IPS-18a (cell line): ENCODE measurements at regions not wholly inside any gene's neighbourhood (a gene's known extent, or its start where the extent isn't known, plus 50 kb on each side); places are given as distances from the start of the nearest gene placed in this dataset.

Experiments
- H3K27ac ChIP-seq: one replicate; pipeline ENCODE4 v1.5.1; 2013; ENCODE audit warnings: low read length
- H3K27me3 ChIP-seq: one replicate; pipeline ENCODE4 v1.6.1; 2013; ENCODE audit warnings: mild to moderate bottlenecking, low read length; ENCODE audit not compliant: control insufficient read depth, insufficient read depth
- H3K36me3 ChIP-seq: one replicate; pipeline ENCODE4 v1.6.1; 2013; ENCODE audit warnings: low read depth, low read length; ENCODE audit not compliant: control insufficient read depth
- H3K4me1 ChIP-seq: one replicate; pipeline ENCODE4 v1.6.1; 2013; ENCODE audit warnings: low read depth, low read length; ENCODE audit not compliant: control insufficient read depth
- H3K4me3 ChIP-seq: one replicate; pipeline ENCODE4 v1.5.1; 2013; ENCODE audit warnings: low read length
- H3K9ac ChIP-seq: one replicate; pipeline ENCODE4 v1.6.1; 2013; ENCODE audit warnings: mild to moderate bottlenecking, low read length, moderate library complexity
- H3K9me3 ChIP-seq: one replicate; pipeline ENCODE4 v1.6.1; 2013; ENCODE audit warnings: low read depth, low read length; ENCODE audit not compliant: control insufficient read depth

DNA sequence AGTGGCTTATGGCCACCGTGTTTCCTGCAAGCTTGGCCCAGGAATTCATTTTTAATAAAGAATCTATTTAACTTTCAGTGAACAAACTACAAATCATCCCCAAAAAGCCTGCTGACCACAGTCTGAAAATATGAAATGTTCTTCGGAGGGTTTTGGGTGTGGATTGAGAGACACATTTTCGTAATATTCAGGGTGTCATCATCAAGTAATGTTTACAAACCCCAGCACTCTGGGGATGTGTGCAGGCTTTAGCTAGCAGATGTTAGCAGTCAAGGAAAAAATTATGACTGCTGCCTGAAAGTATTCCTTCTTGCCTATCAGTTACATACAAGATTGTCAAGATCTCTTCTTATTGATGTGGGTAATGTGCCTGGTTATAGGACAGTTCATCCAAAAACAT, 143.9 kb upstream of the FN1 start:
- no peak overlapping the region for H3K4me3 ChIP-seq
- no peaks in the 10 kb centered on the region for H3K27me3 ChIP-seq
- no peaks in the 10 kb centered on the region for H3K36me3 ChIP-seq
- no peaks in the 10 kb centered on the region for H3K9me3 ChIP-seq
- H3K4me1 ChIP-seq, result peaks cover 6% of the 10 kb centered on the region
- H3K27ac ChIP-seq, result no peak overlapping the region
- no peak overlapping the region for H3K9ac ChIP-seq

DNA sequence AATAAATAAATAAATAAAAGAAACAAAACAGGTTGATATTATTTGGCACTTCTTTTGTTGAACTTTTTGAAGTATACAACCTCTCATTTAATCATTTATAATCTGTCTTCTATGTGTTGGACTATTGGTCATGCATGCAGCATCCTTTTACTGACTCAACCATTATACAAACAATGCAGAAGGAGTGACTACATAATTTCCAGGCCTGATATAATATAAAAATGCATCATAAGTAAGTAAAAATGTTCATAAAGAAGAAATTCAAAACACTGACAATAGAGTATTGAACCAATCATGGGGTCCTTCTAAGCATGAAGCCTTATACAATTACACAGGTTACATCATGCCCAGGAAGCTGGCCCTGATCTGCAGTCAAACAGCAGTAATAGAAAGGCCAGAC, 141.5 kb upstream of the FN1 start:
- Histone ChIP-seq H3K36me3 (no peaks in the 10 kb centered on the region), H3K4me1 (peaks cover 6% of the 10 kb centered on the region), H3K9me3 (no peaks in the 10 kb centered on the region), H3K27me3 (no peaks in the 10 kb centered on the region), H3K9ac (no peak overlapping the region), H3K27ac (no peak overlapping the region), H3K4me3 (no peak overlapping the region)

DNA sequence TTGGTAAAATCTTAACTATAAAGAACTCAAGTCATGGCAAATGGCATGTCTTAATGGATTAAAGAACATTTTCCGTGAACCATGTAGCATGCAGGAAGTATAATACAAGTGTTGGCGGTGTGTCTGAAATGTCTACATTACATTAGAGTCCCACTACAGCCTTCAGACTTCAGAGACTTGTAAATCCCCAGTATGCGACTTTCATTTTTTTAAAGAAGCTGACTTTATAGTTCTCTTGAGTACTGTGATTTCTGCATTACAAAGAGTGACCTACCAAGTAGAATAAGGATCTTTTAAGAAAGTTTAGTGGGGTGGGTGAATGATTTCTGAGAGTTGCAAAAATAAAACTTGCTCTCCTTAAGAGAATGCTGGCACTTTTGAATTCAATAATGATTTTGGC, 140.7 kb upstream of the FN1 start:
- Histone ChIP-seq H3K4me1 (peaks cover 6% of the 10 kb centered on the region), H3K9ac (no peak overlapping the region), H3K4me3 (no peak overlapping the region), H3K27ac (no peak overlapping the region), H3K36me3 (no peaks in the 10 kb centered on the region), H3K9me3 (no peaks in the 10 kb centered on the region), H3K27me3 (no peaks in the 10 kb centered on the region)

DNA sequence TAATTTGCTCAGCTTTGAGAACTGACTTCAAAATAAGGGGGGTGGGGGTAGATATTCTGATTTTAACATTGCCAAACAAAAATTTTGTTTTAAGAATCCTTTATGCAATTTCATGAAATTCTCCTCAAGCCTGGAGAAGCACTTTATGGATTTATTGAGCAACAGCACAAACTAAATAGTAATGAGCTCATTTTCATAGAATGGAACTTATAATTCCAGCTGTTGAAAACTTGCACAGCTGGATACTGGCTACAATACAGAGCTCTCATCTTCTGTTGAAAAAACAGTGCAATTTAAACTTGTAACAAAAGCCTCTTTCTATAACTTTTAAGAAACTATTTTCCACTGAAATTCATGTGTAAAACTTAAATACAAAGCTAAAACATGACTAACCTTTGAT, 137.6 kb upstream of the FN1 start:
- Histone ChIP-seq H3K4me1 (peaks cover 6% of the 10 kb centered on the region), H3K4me3 (no peak overlapping the region), H3K27ac (no peak overlapping the region), H3K9ac (no peak overlapping the region), H3K9me3 (no peaks in the 10 kb centered on the region), H3K27me3 (no peaks in the 10 kb centered on the region), H3K36me3 (no peaks in the 10 kb centered on the region)

DNA sequence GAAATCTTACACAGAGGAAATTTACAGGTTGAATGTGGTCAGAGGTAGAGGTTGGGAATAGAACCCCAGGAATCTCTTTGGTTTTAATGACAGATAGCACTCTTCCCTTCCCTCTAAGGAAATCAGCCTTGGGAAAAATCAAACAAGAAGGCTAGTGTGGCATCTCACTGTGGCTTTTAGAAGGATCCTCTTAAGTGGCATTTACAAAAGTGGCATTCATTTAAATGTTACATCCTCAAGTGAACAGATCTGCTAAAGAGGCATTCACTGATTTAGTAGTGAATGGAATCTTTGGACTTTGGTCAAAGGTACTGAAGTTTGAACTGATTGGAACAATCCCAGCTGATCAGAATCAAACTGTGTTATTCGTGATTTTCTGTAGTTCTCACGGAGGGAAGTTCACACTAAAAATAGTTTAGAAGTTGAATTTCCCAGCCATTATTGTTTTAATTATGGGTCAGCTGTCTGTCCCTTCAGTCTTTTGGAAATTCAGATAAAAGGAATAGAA, 136.5 kb upstream of the FN1 start:
- Histone ChIP-seq H3K27ac (no peak overlapping the region), H3K27me3 (no peaks in the 10 kb centered on the region), H3K36me3 (no peaks in the 10 kb centered on the region), H3K9ac (no peak overlapping the region), H3K9me3 (no peaks in the 10 kb centered on the region), H3K4me3 (no peak overlapping the region), H3K4me1 (peaks cover 6% of the 10 kb centered on the region)

DNA sequence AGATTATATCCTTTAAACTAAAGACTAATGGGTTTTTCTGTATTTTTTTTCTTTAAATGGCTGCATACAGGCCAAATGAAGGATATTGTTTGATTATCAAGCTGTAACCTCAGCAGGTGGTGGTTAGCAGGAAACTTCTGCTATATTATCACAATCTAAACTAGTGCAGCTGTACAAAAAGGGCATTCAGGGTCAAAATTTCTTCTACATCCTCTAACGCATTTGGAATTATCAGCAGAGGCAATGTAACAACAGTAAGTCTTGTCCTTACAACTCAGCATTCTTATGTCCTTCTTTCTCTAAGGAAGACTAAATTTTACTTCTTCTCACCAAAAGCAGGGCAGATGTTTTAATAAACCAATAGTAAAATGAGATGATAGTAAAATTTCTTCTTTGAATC, 135.8 kb upstream of the FN1 start:
- H3K27ac ChIP-seq, result no peak overlapping the region
- no peaks in the 10 kb centered on the region for H3K36me3 ChIP-seq
- peaks cover 3% of the 10 kb centered on the region for H3K4me1 ChIP-seq
- H3K27me3 ChIP-seq, result no peaks in the 10 kb centered on the region
- H3K4me3 ChIP-seq, result no peak overlapping the region
- no peaks in the 10 kb centered on the region for H3K9me3 ChIP-seq
- no peak overlapping the region for H3K9ac ChIP-seq

DNA sequence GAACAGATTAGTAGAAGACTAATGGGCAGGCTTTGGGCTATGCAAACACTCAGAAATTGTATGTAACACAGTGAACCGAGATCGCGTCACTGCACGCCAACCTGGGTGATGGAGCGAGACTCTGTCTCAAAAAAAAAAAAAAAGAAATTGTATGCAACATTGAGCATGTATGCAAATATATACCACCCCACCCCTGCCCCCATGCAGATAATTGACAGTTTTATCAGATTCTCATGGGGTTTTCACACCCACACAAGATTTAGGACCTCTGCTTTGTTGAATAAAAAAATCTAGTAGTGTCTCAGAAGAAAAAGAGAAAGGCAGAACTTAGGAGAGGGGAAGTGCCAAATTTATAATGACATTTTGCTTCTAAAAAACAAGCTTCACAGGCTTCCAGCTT, 131.6 kb upstream of the FN1 start:
- no peak overlapping the region for H3K4me3 ChIP-seq
- H3K27me3 ChIP-seq, result no peaks in the 10 kb centered on the region
- no peak overlapping the region for H3K9ac ChIP-seq
- H3K9me3 ChIP-seq, result no peaks in the 10 kb centered on the region
- H3K4me1 ChIP-seq, result no peaks in the 10 kb centered on the region
- H3K36me3 ChIP-seq, result no peaks in the 10 kb centered on the region
- H3K27ac ChIP-seq, result no peak overlapping the region

DNA sequence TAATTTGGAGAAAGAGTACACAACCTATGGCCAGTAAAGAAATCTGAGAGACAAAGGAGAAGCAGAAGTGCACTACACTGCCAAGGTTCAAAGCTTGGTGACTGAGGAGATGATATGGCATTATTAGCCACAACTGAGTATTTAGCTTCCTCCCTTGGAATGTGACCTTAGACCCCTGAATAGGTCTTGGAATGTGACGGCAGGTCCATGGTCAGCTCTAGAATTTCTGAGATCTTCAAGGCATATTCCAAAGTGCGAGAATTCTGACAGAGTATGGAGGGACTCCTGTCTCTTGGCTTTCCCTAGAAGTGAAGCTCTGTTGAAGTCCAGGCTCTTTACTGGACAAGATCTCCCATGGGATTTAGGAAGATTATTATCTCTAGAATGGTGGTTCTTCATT, 130.0 kb upstream of the FN1 start:
- H3K4me3 ChIP-seq, result no peak overlapping the region
- no peak overlapping the region for H3K9ac ChIP-seq
- no peaks in the 10 kb centered on the region for H3K9me3 ChIP-seq
- H3K27me3 ChIP-seq, result no peaks in the 10 kb centered on the region
- H3K36me3 ChIP-seq, result no peaks in the 10 kb centered on the region
- no peak overlapping the region for H3K27ac ChIP-seq
- no peaks in the 10 kb centered on the region for H3K4me1 ChIP-seq

DNA sequence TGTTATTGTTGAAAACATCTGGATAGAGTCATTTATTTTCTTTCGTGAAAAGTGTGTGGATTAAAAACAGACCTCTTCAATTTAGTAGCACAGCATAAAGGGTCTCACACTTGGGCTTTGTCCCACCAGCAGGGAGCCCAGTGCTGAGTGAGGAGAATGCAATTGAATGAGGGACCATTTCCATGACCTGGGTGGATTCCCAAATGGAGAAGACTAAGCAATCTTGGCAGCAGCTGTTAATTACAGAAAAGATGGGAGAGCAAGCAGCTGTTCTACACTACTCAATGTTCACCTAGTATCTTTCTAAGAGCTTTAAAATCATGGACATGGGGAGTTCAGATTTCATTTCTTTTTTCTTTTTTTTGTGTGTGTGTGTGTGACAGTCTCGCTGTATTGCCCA, 121.8 kb upstream of the FN1 start:
- H3K9me3 ChIP-seq, result no peaks in the 10 kb centered on the region
- no peak overlapping the region for H3K27ac ChIP-seq
- no peaks in the 10 kb centered on the region for H3K36me3 ChIP-seq
- no peak overlapping the region for H3K9ac ChIP-seq
- H3K4me1 ChIP-seq, result no peaks in the 10 kb centered on the region
- no peaks in the 10 kb centered on the region for H3K27me3 ChIP-seq
- H3K4me3 ChIP-seq, result no peak overlapping the region

DNA sequence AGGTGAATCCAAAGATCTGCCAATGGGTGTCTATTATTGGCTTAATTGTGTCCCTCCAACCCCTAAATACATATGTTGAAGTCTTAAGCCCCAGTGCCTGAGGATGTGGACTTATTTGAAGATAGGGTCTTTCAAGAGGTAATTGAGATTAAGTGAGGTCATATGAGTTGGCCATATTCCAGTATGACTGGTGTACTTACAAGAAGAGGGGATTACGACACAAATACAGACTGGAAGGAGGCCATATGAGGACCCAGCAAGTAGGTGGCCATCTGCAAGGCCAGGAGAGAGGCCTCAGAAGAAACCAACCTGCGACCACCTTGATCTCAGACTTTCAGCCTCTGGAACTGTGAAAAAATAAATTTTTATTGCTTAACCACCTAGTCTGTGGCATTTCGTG, 121.1 kb upstream of the FN1 start:
- no peaks in the 10 kb centered on the region for H3K27me3 ChIP-seq
- H3K9me3 ChIP-seq, result no peaks in the 10 kb centered on the region
- H3K9ac ChIP-seq, result no peak overlapping the region
- no peak overlapping the region for H3K27ac ChIP-seq
- H3K36me3 ChIP-seq, result no peaks in the 10 kb centered on the region
- no peak overlapping the region for H3K4me3 ChIP-seq
- H3K4me1 ChIP-seq, result no peaks in the 10 kb centered on the region

DNA sequence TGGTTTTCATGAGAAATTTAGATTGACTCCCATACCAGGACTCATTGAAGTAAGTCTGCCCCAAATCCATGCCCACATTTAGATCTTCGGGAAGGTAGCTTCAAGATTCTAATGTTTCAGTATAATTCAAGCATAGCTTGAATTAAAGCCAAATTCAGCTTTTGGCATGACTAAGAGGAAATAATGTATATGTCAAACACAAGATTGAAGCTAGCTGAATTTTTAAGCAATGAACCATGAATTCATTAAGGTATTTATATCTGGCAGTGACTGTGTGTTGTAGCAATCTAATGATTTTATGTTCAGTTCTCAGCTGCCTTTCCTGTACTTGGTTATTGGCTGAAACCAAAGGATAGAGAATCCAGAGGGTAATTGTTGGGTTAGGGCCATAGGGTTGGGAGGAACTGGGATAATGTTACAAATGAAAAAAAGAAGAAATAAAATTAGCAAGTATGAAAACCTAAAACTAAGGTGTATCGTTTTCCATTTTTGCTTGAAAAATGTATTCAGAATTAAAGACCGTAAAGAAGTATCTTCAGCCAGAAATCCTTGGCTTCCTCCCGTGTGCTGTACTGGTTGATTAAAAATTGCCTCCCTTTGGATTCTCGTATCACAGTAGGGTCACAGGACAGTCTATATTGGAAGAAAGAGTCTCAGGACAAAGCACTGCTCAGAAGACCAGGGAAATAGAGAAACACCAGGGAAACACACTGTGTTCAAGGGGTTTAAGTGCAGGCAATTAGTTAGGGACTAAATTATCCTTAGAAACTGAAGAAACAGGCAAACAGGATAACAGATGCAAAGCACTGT, 119.0 kb upstream of the FN1 start:
- no peak overlapping the region for H3K4me3 ChIP-seq

DNA sequence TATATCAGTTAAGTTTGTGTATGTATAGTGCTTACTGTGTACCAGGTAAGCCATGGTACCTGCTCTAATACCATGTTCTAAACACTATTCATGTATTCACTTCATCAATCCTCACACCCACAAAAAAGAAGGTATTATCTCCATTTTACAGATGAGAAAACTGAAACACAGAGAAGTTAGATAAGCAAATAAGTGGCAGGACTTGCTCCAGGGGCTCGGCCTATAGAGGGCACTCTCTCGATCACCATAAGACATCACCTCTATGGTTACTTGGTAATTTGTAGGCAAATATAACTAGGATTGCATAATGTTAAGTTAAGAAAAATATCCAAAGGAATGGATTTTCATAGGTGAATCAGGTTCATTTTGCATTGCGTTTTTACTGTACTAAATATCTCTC, 118.1 kb upstream of the FN1 start:
- Histone ChIP-seq H3K9me3 (no peaks in the 10 kb centered on the region), H3K36me3 (no peaks in the 10 kb centered on the region), H3K4me3 (no peak overlapping the region)

More for the DNA sequence above, 119.0 kb upstream of the FN1 start:
- H3K9ac ChIP-seq, result no peak overlapping the region
- no peaks in the 10 kb centered on the region for H3K27me3 ChIP-seq
- no peaks in the 10 kb centered on the region for H3K9me3 ChIP-seq
- no peaks in the 10 kb centered on the region for H3K36me3 ChIP-seq
- no peak overlapping the region for H3K27ac ChIP-seq
- no peaks in the 10 kb centered on the region for H3K4me1 ChIP-seq

More for the DNA sequence above, 118.1 kb upstream of the FN1 start:
- H3K9ac ChIP-seq, result no peak overlapping the region
- H3K27ac ChIP-seq, result no peak overlapping the region
- no peaks in the 10 kb centered on the region for H3K27me3 ChIP-seq
- no peaks in the 10 kb centered on the region for H3K4me1 ChIP-seq
